COR-L47 (cell line): ENCODE measurements at regions not wholly inside any gene's neighbourhood (a gene's known extent, or its start where the extent isn't known, plus 50 kb on each side); places are given as distances from the start of the nearest gene placed in this dataset.
"Not testable (repeated sequence)": the region's sequence is repeated elsewhere in the genome, so short reads cannot be mapped to it uniquely, and the experiment has no call there.

Experiments
- DNase-seq: peaks from one replicate; lab custom pipeline; 2025; lab: John Stamatoyannopoulos, UW

DNA sequence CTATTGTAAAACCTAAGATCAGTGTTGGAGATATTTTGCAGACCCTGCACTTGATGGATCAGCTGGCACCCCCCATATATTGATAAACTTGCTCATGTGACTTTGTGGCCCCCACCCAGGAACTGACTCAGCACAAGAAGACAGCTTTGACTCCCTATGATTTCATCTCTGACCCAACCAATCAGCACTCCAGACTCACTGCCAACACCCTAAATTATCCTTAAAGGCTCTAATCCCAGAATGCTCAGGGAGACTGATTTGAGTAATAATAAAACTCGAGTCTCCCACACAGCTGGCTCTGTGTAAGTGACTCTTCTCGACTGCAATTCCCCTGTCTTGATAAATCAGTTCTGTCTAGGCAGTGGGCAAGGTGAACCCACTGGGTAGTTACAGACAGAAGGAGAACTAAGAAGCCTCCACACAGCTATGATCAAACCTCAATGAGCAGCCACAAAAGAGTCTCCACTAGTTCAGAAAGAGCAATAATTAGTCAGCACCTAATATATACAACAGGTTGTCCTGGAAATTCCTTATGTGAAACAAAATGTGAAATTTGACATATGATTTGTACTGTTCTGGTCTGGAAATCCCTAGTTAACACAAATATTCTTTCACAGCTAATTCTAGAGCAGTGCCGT is 52.2 kb downstream of the ACTL7B start:
- DNase-seq: no peak

- DNase-seq: no peak
Observed at GRCh38 chr9:108802967-108803366, 52.8 kb downstream of the ACTL7B start.

DNA sequence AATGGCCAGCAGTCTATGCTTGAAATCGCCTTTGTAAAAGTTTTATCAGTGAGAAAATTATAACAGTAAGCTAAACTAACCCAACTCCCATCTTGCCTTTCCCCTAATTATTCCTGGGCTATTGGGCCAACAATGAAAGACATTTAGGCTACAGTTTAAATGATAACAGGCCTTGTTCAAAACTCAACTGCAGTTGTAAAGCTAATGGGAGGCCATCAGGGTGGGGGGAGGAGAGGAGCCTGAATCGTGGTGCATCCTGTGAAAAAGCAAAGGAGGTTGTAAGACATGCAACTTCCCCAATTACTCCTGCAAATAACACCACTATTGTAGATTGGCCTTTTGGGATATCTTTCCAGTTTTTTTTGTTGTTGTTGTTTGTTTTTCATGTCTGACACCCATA is 53.8 kb downstream of the ACTL7B start:
- no peak for DNase-seq

DNA sequence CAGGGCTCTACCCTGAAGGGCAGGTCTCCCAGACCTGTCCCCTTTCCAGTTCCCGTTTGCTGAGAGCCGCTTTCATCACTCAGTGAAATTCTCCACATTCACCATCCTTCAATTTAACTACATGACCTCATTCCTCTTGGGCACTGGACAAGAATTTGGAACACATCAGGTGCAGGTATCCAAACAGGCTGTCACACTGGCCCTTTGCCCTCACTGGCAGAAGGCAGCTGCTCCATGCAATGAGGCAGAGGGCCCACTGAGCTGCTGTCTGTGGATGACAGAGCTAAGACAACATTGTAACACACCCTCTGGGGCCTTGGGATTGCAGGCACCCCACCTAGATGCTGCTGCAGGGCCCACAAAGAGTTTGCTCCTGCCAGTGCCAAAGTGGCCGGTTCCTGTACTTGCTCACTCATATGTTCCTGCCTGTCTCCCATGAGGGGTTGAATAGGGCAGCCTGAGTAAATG is 55.1 kb downstream of the ACTL7B start:
- no peak for DNase-seq

- no peak for DNase-seq
Observed at GRCh38 chr9:108793573-108793972, 62.2 kb downstream of the ACTL7B start.

- DNase-seq: no peak
Observed at GRCh38 chr9:108789742-108790141, 66.0 kb downstream of the ACTL7B start.

- no peak for DNase-seq
Observed at GRCh38 chr9:108787690-108788048, 68.1 kb downstream of the ACTL7B start.

GRCh38 chr9:108786901-108787689 is 68.7 kb downstream of the ACTL7B start:
- DNase-seq: no peak

DNA sequence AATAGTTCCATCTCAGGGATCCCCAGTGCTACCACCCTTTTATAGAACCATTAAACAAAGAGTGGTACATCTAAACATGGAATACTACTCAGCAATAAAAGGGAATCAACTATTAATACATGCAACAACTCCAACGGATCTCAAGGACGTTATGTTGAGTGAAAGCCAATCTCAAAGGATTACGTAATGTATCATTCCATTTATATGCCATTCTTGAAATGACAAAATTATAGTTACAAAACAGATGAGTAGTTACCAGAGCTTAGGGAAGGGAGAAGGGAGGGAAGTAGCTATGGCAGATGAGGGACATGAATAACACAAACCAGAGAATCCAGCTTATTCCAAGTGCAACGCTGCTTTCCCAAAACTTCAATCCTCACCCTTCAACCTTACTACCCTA is 69.5 kb downstream of the ACTL7B start:
- no peak for DNase-seq

- no peak for DNase-seq
Observed at GRCh38 chr9:108784998-108785397, 70.8 kb downstream of the ACTL7B start.

- DNase-seq: no peak
Observed at GRCh38 chr9:108783731-108784495, 71.9 kb downstream of the ACTL7B start.

DNA sequence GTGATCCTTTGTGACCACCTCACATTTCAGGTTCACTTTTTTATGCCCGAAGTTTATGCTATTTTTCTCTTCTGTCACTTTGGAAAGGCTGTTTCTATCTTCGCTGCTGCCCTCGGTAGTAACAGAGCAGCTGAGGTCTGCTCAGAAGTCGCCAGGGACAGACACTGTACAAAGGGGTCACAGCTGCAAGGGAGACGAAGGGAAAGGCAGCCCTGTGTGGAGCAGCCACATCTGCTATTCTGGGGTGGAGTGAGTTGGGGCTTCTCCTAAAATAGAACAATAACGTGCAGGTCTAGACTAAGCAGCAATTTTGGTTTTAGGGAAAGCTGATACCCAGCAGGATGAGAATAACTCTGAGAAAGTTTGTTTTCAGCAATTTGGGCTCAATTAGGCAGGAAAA is 72.5 kb downstream of the ACTL7B start:
- DNase-seq: no peak

- DNase-seq: no peak
Observed at GRCh38 chr9:108780942-108781734, 74.6 kb downstream of the ACTL7B start.

- DNase-seq: no peak
Observed at GRCh38 chr9:108779551-108780325, 76.0 kb downstream of the ACTL7B start.

- DNase-seq: no peak
Observed at GRCh38 chr9:108776920-108777639, 78.7 kb downstream of the ACTL7B start.

- no peak for DNase-seq
Observed at GRCh38 chr9:108775901-108776306, 79.9 kb downstream of the ACTL7B start.

- DNase-seq: not testable (repeated sequence)
Observed at GRCh38 chr9:108774088-108774487, 81.7 kb downstream of the ACTL7B start.

GRCh38 chr9:108772301-108772894 is 83.4 kb downstream of the ACTL7B start:
- DNase-seq: no peak

DNA sequence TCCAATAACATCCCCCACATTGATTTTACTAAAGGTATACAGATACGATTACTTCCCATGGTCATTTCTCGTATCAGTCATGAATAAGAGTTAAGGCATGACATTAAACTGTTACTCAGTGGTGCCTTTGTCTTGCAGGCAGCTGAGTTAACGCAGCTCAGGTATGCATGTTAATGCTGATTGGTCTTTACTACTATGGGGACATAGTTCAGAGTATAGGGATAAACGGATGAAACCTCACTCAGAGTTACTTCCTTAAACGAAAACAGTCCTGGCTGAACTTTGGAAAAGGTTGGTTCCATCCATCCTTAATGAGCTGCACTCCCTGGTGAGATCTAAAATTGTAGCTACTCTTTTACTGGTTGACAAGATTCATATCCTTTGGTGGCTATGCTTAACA is 87.0 kb downstream of the ACTL7B start:
- no peak for DNase-seq

- DNase-seq: peak; percentile 45
Observed at GRCh38 chr9:108766626-108767161, 89.1 kb downstream of the ACTL7B start.
